ENCODE measurements at regions not wholly inside any gene's neighbourhood (a gene's known extent, or its start where the extent isn't known, plus 50 kb on each side); places are given as distances from the start of the nearest gene placed in this dataset.

DNA sequence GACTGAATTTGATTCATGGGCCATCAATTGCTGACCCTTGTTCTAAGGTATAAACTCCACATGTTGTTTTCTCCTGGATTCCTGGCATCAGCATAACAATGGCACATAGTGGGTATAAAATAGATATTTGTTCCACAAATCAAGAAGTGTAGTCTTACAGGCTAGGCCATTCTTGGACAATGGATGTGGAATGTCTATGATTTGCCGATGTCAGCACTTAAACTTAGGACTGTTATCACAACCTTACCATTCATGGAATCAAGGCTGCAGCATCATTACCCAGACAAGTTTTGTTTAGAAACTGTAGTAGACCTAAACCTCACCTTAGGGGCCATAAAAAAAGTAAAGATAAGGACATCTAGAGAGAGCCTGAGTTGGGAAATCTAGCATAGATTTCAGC is 680.0 kb downstream of the BRINP1 start:
- TF ChIP-seq EZH2 (IDR thresholded peaks at IDR 0.05) (no peak), EZH2phosphoT487 (IDR thresholded peaks at IDR 0.05) (no peak)
- TF ChIP-seq, protein P1, sequence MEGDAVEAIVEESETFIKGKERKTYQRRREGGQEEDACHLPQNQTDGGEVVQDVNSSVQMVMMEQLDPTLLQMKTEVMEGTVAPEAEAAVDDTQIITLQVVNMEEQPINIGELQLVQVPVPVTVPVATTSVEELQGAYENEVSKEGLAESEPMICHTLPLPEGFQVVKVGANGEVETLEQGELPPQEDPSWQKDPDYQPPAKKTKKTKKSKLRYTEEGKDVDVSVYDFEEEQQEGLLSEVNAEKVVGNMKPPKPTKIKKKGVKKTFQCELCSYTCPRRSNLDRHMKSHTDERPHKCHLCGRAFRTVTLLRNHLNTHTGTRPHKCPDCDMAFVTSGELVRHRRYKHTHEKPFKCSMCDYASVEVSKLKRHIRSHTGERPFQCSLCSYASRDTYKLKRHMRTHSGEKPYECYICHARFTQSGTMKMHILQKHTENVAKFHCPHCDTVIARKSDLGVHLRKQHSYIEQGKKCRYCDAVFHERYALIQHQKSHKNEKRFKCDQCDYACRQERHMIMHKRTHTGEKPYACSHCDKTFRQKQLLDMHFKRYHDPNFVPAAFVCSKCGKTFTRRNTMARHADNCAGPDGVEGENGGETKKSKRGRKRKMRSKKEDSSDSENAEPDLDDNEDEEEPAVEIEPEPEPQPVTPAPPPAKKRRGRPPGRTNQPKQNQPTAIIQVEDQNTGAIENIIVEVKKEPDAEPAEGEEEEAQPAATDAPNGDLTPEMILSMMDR (IDR thresholded peaks at IDR 0.05): no peak
